ENCODE measurements at regions not wholly inside any gene's neighbourhood (a gene's known extent, or its start where the extent isn't known, plus 50 kb on each side); places are given as distances from the start of the nearest gene placed in this dataset.

DNA sequence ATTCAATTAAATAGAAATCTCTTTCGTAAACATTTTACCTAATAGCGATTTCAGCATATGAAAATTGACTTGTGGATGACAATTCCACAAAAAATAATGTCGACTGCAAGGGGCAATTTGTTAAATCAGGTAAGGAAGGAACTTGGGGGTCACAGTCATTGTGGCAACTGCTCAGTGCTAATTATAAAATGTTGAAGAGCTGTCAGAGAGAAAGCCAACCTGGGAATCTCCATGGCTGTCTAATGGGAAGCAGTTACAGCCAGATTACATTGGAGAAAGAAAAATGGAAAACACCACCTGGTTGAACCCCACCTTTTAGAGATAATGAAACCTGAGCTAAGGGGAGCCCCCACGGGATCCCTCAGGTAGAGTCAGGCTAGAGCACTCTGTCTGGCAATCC is 373.9 kb downstream of the FOXO1 start:
- TF ChIP-seq, protein P1, sequence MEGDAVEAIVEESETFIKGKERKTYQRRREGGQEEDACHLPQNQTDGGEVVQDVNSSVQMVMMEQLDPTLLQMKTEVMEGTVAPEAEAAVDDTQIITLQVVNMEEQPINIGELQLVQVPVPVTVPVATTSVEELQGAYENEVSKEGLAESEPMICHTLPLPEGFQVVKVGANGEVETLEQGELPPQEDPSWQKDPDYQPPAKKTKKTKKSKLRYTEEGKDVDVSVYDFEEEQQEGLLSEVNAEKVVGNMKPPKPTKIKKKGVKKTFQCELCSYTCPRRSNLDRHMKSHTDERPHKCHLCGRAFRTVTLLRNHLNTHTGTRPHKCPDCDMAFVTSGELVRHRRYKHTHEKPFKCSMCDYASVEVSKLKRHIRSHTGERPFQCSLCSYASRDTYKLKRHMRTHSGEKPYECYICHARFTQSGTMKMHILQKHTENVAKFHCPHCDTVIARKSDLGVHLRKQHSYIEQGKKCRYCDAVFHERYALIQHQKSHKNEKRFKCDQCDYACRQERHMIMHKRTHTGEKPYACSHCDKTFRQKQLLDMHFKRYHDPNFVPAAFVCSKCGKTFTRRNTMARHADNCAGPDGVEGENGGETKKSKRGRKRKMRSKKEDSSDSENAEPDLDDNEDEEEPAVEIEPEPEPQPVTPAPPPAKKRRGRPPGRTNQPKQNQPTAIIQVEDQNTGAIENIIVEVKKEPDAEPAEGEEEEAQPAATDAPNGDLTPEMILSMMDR (optimal IDR thresholded peaks at IDR 0.05 in 1 of 3, IDR thresholded peaks at IDR 0.05 in 1 of 3, conservative IDR thresholded peaks at IDR 0.05 in 1 of 3; ENCODE audit: extremely low read depth in 1 of 3, insufficient read depth in 2 of 3, low read length in 3 of 3), result no peak
- TF ChIP-seq EZH2 (IDR thresholded peaks at IDR 0.05; ENCODE audit: low read length), result no peak

All from keratinocyte (primary cell).